HEK293 (cell line): ENCODE measurements at regions not wholly inside any gene's neighbourhood (a gene's known extent, or its start where the extent isn't known, plus 50 kb on each side); places are given as distances from the start of the nearest gene placed in this dataset.

ENCODE experiments used
- FEZF1 ChIP-seq: fragments of 450-650 bp; formaldehyde crosslinking; IDR thresholded peaks from 2 replicates; pipeline ENCODE4 v1.5.1; 2016; ENCODE audit warnings: missing biosample characterization, missing genetic modification characterization
- IKZF3 ChIP-seq: fragments of 450-650 bp; IDR thresholded peaks from 2 replicates; pipeline ENCODE4 v1.5.0; 2018; ENCODE audit warnings: missing biosample characterization, mild to moderate bottlenecking, missing genetic modification characterization, moderate library complexity
- INSM2 ChIP-seq: fragments of 450-650 bp; formaldehyde crosslinking; IDR thresholded peaks from 2 replicates; pipeline ENCODE4 v1.5.1; 2016; ENCODE audit warnings: missing biosample characterization, missing genetic modification characterization
- KLF7 ChIP-seq: fragments of 450-650 bp; formaldehyde crosslinking; IDR thresholded peaks from 2 replicates; pipeline ENCODE4 v1.5.1; 2016; ENCODE audit warnings: missing biosample characterization, missing genetic modification characterization, borderline replicate concordance
- MZF1 ChIP-seq: fragments of 450-650 bp; formaldehyde crosslinking; IDR thresholded peaks from 2 replicates; pipeline ENCODE4 v1.5.1; 2017; ENCODE audit warnings: missing biosample characterization, missing genetic modification characterization, borderline replicate concordance
- PBX3 ChIP-seq: sonication (generic); formaldehyde crosslinking; IDR thresholded peaks from 2 replicates; pipeline ENCODE4 v1.8.1; 2022; ENCODE audit warnings: mild to moderate bottlenecking, moderate library complexity, missing genetic modification reagents
- TSHZ1 ChIP-seq: fragments of 450-650 bp; formaldehyde crosslinking; IDR thresholded peaks from 2 replicates; pipeline ENCODE4 v1.5.1; 2016; ENCODE audit warnings: missing biosample characterization, missing genetic modification characterization, borderline replicate concordance
- YY2 ChIP-seq: fragments of 450-650 bp; formaldehyde crosslinking; IDR thresholded peaks from 2 replicates; pipeline ENCODE4 v1.5.1; 2016; ENCODE audit warnings: missing biosample characterization, missing genetic modification characterization
- ZBTB21 ChIP-seq: fragments of 450-650 bp; formaldehyde crosslinking; IDR thresholded peaks from 2 replicates; pipeline ENCODE4 v1.5.1; 2017; ENCODE audit warnings: missing biosample characterization, missing genetic modification characterization
- ZFP69B ChIP-seq: fragments of 450-650 bp; formaldehyde crosslinking; IDR thresholded peaks from 2 replicates; pipeline ENCODE4 v1.5.1; 2016; ENCODE audit warnings: missing biosample characterization, missing genetic modification characterization
- ZNF121 ChIP-seq: fragments of 450-650 bp; formaldehyde crosslinking; IDR thresholded peaks from 2 replicates; pipeline ENCODE4 v1.5.1; 2016; ENCODE audit warnings: missing biosample characterization, missing genetic modification characterization
- ZNF133 ChIP-seq: fragments of 450-650 bp; formaldehyde crosslinking; IDR thresholded peaks from 2 replicates; pipeline ENCODE4 v1.5.1; 2016; ENCODE audit warnings: missing biosample characterization, missing genetic modification characterization
- ZNF140 ChIP-seq: fragments of 450-650 bp; formaldehyde crosslinking; IDR thresholded peaks from 2 replicates; pipeline ENCODE4 v1.5.1; 2016; ENCODE audit warnings: missing biosample characterization, missing genetic modification characterization
- ZNF202 ChIP-seq: fragments of 450-650 bp; formaldehyde crosslinking; IDR thresholded peaks from 2 replicates; pipeline ENCODE4 v1.5.1; 2016; ENCODE audit warnings: missing biosample characterization, missing genetic modification characterization, borderline replicate concordance
- ZNF24 ChIP-seq: fragments of 450-650 bp; formaldehyde crosslinking; IDR thresholded peaks from 2 replicates; pipeline ENCODE4 v1.5.1; 2016; ENCODE audit warnings: missing biosample characterization, missing genetic modification characterization
- ZNF248 ChIP-seq: fragments of 450-650 bp; formaldehyde crosslinking; IDR thresholded peaks from 2 replicates; pipeline ENCODE4 v1.5.1; 2017; ENCODE audit warnings: missing biosample characterization, missing genetic modification characterization
- ZNF280D ChIP-seq: fragments of 450-650 bp; formaldehyde crosslinking; IDR thresholded peaks from 2 replicates; pipeline ENCODE4 v1.5.1; 2016; ENCODE audit warnings: missing biosample characterization, missing genetic modification characterization
- ZNF324 ChIP-seq: fragments of 450-650 bp; formaldehyde crosslinking; IDR thresholded peaks from 2 replicates; pipeline ENCODE4 v1.5.1; 2016; ENCODE audit warnings: missing biosample characterization, missing genetic modification characterization
- ZNF350 ChIP-seq: fragments of 450-650 bp; formaldehyde crosslinking; IDR thresholded peaks from 2 replicates; pipeline ENCODE4 v1.5.0; 2017; ENCODE audit warnings: missing biosample characterization, mild to moderate bottlenecking, missing genetic modification characterization
- ZNF37A ChIP-seq: fragments of 450-650 bp; IDR thresholded peaks from 2 replicates; pipeline ENCODE4 v1.5.1; 2018; ENCODE audit warnings: missing biosample characterization, missing genetic modification characterization
- ZNF416 ChIP-seq: fragments of 450-650 bp; formaldehyde crosslinking; IDR thresholded peaks from 2 replicates; pipeline ENCODE4 v1.5.1; 2016; ENCODE audit warnings: missing biosample characterization, missing genetic modification characterization
- ZNF423 ChIP-seq: fragments of 450-650 bp; formaldehyde crosslinking; IDR thresholded peaks from 2 replicates; pipeline ENCODE4 v1.5.1; 2016; ENCODE audit warnings: missing biosample characterization, missing genetic modification characterization
- ZNF529 ChIP-seq: fragments of 450-650 bp; formaldehyde crosslinking; IDR thresholded peaks from 2 replicates; pipeline ENCODE4 v1.5.1; 2017; ENCODE audit warnings: missing genetic modification characterization, missing biosample characterization; ENCODE audit not compliant: insufficient replicate concordance
- ZNF544 ChIP-seq: fragments of 450-650 bp; formaldehyde crosslinking; IDR thresholded peaks from 2 replicates; pipeline ENCODE4 v1.5.0; 2017; ENCODE audit warnings: missing biosample characterization, missing genetic modification characterization
- ZNF549 ChIP-seq: fragments of 450-650 bp; IDR thresholded peaks from 2 replicates; pipeline ENCODE4 v1.5.1; 2018; ENCODE audit warnings: missing biosample characterization, missing genetic modification characterization, mild to moderate bottlenecking, inconsistent platforms, moderate library complexity
- ZNF561 ChIP-seq: fragments of 450-650 bp; IDR thresholded peaks from 2 replicates; pipeline ENCODE4 v1.5.1; 2018; ENCODE audit warnings: missing biosample characterization, missing genetic modification characterization, borderline replicate concordance
- ZNF580 ChIP-seq: fragments of 450-650 bp; formaldehyde crosslinking; IDR thresholded peaks from 2 replicates; pipeline ENCODE4 v1.5.1; 2016; ENCODE audit warnings: missing biosample characterization, missing genetic modification characterization
- ZNF596 ChIP-seq: fragments of 450-650 bp; IDR thresholded peaks from 2 replicates; pipeline ENCODE4 v1.5.0; 2018; ENCODE audit warnings: missing biosample characterization, mild to moderate bottlenecking, missing genetic modification characterization, moderate library complexity
- ZNF692 ChIP-seq: fragments of 450-650 bp; formaldehyde crosslinking; IDR thresholded peaks from 2 replicates; pipeline ENCODE4 v1.5.1; 2016; ENCODE audit warnings: missing biosample characterization, missing genetic modification characterization
- ZNF747 ChIP-seq: fragments of 450-650 bp; formaldehyde crosslinking; IDR thresholded peaks from 2 replicates; pipeline ENCODE4 v1.5.1; 2016; ENCODE audit warnings: missing biosample characterization, missing genetic modification characterization
- ZNF776 ChIP-seq: fragments of 450-650 bp; formaldehyde crosslinking; IDR thresholded peaks from 2 replicates; pipeline ENCODE4 v1.5.0; 2017; ENCODE audit warnings: missing biosample characterization, missing genetic modification characterization, borderline replicate concordance
- ZNF830 ChIP-seq: fragments of 450-650 bp; IDR thresholded peaks from 2 replicates; pipeline ENCODE4 v1.5.0; 2018; ENCODE audit warnings: missing biosample characterization, missing genetic modification characterization, low read depth, mild to moderate bottlenecking, moderate library complexity

- TF ChIP-seq ZNF140 (no peak), ZNF596 (tag by site-specific recombination) (no peak), ZNF549 (tag by site-specific recombination) (no peak), ZNF416 (tag by site-specific recombination) (no peak), ZNF133 (tag by site-specific recombination) (no peak), ZNF202 (tag by site-specific recombination) (no peak), FEZF1 (tag by site-specific recombination) (no peak), ZBTB21 (tag by site-specific recombination) (no peak), ZNF692 (tag by site-specific recombination) (0 out of 2 replicates have a peak, but pooled peaks have one; percentile 18), ZNF423 (tag by site-specific recombination) (0 out of 2 replicates have a peak, but pooled peaks have one; percentile 30), ZNF24 (tag by site-specific recombination) (no peak), ZNF37A (tag by site-specific recombination) (no peak), ZNF580 (no peak), ZNF776 (tag by site-specific recombination) (no peak), ZNF350 (tag by site-specific recombination) (no peak), YY2 (tag by site-specific recombination) (no peak), ZNF561 (tag by site-specific recombination) (no peak), ZNF280D (no peak), ZNF324 (no peak), KLF7 (tag by site-specific recombination) (no peak), ZFP69B (tag by site-specific recombination) (no peak; the same call in 1 of the 2 replicates), PBX3 (CRISPR knock-in tag) (no peak), INSM2 (tag by site-specific recombination) (no peak), ZNF529 (tag by site-specific recombination) (no peak), ZNF747 (tag by site-specific recombination) (no peak), MZF1 (no peak), ZNF544 (tag by site-specific recombination) (no peak), ZNF248 (no peak), ZNF121 (tag by site-specific recombination) (no peak), IKZF3 (no peak), ZNF830 (tag by site-specific recombination) (no peak), TSHZ1 (tag by site-specific recombination) (no peak)
Observed at GRCh38 chr11:115616971-115617370, 112.8 kb upstream of the CADM1 start (continued).
